ENCODE measurements at regions not wholly inside any gene's neighbourhood (a gene's known extent, or its start where the extent isn't known, plus 50 kb on each side); places are given as distances from the start of the nearest gene placed in this dataset.

- no peak for TF ChIP-seq POLR2A (IDR thresholded peaks at IDR 0.05; ENCODE audit: low read depth, low read length)
- no peak for TF ChIP-seq POLR2AphosphoS5 (IDR thresholded peaks at IDR 0.05; ENCODE audit: insufficient read depth, low read depth, low read length)
These were observed 222.6 kb downstream of the NPR3 start for GRCh38 chr5:32933692-32934091.

Data from endothelial cell of umbilical vein (primary cell).